Activated T-cell treated with anti-CD3 and anti-CD28 coated beads, Interleukin-2, amount 50 U/mL, for 24 hours (primary cell): ENCODE measurements at regions not wholly inside any gene's neighbourhood (a gene's known extent, or its start where the extent isn't known, plus 50 kb on each side); places are given as distances from the start of the nearest gene placed in this dataset.

ENCODE experiments used
- DNase-seq: peaks from one replicate; pipeline ENCODE4 v3.0.0-alpha.2; 2020
- H3K27ac Mint-ChIP-seq: 2 replicates; pipeline ENCODE4 v1.8.0; 2020; ENCODE audit warnings: mild to moderate bottlenecking, mixed read lengths
- H3K27me3 Mint-ChIP-seq: 2 replicates; pipeline ENCODE4 v1.8.0; 2020; ENCODE audit warnings: mixed read lengths
- H3K36me3 Mint-ChIP-seq: 2 replicates; pipeline ENCODE4 v1.8.0; 2020; ENCODE audit warnings: low read depth, mixed read lengths
- H3K4me1 Mint-ChIP-seq: 2 replicates; pipeline ENCODE4 v1.8.0; 2020; ENCODE audit warnings: low read depth, mixed read lengths
- H3K4me3 Mint-ChIP-seq: 2 replicates; pipeline ENCODE4 v1.8.0; 2020; ENCODE audit warnings: mild to moderate bottlenecking, moderate library complexity, mixed read lengths
- H3K9me3 Mint-ChIP-seq: 2 replicates; pipeline ENCODE4 v1.8.0; 2020; ENCODE audit warnings: mixed read lengths

DNA sequence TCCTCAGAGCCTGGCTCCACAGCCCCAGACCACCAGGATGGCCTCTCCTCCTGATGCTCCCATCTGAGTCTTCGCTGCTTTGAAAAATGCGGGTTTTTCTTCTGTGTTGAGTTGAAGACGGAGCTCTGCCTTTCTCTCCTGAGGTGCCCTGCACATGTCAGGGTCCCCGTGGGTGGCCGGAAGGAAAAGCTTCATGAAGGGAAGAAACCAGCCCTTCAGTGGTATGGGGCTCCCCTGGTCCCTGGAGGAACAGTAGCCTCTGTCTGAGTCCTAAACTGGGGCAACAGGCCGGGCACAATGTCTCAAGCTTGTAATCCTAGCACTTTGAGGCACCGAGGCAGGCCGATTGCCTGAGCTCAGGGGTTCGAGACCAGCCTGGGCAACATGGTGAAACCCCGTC lies 54.7 kb upstream of the CAB39 start:
- Mint-ChIP-seq H3K27me3 (no peaks in the 10 kb centered on the region), H3K4me3 (peak overlapping the region; percentile 79), H3K27ac (peak overlapping the region; percentile 97), H3K4me1 (peaks cover 90% of the 10 kb centered on the region), H3K36me3 (peaks cover 7% of the 10 kb centered on the region), H3K9me3 (no peaks in the 10 kb centered on the region)
- no peak for DNase-seq

DNA sequence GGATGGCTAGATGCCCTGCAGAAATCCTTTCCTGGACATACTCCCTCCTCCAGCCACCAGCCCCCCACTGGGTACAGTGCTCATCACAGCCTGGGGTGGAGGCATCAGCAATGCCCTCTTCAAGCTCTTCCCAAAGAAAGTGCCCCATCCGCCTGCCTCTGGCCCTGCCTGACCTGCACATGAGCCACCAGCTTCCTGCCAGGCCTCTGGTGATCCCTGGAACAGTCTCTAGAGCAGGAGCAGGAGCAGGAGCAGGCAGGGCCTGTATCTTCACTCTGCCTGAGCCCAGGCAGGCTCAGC lies 54.1 kb upstream of the CAB39 start:
- H3K27ac Mint-ChIP-seq = peak overlapping the region; percentile 97

GRCh38 chr2:230658877-230659652 lies 53.6 kb upstream of the CAB39 start:
- Mint-ChIP-seq H3K4me3 (peak overlapping the region; percentile 79), H3K9me3 (no peaks in the 10 kb centered on the region), H3K4me1 (peaks cover 95% of the 10 kb centered on the region), H3K27me3 (no peaks in the 10 kb centered on the region), H3K27ac (peak overlapping the region; percentile 97), H3K36me3 (peaks cover 7% of the 10 kb centered on the region)
- peak; percentile 83 for DNase-seq

More for the DNA sequence above, 54.1 kb upstream of the CAB39 start:
- no peaks in the 10 kb centered on the region for H3K9me3 Mint-ChIP-seq
- DNase-seq = no peak
- peak overlapping the region; percentile 79 for H3K4me3 Mint-ChIP-seq
- H3K4me1 Mint-ChIP-seq = peaks cover 94% of the 10 kb centered on the region
- no peaks in the 10 kb centered on the region for H3K27me3 Mint-ChIP-seq
- peaks cover 7% of the 10 kb centered on the region for H3K36me3 Mint-ChIP-seq

DNA sequence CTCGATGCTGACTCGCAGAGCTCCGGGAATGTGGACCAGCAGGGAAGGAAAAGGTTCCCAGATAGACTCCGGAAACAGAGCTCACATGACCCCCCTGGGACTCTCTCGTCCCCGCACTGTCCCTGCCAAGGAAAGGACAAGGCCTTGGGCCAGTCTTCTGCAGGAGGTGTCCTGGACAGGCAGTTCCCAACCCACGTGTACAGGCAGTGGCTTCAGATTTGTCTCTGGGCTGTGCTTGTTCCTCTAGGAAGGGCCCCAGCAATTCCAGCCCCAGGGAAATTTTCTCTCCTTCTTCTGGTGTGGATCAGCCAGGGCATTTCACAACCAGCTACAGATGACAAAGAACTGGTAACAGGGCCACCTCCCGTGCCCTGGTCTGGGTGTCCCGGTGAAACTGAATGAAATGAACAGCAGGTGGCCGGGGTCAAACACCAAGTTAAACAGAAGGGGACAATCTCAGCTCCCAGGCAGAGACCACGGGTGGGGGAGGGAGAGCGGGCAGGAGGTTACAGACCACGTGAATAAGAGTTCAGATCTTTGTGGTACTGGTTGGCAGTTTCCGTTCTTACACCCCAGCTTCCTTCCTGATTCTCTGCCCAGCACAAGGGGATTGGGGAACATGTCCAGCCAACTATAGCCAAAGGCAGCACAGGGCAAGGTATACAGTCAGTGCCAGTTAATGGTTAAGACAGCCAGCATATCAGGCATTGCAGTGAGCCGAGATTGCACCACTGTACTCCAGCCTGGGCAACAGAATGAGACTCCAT lies 52.2 kb upstream of the CAB39 start:
- Mint-ChIP-seq H3K27me3 (no peaks in the 10 kb centered on the region), H3K4me3 (peak overlapping the region; percentile 79), H3K4me1 (peaks cover 97% of the 10 kb centered on the region), H3K27ac (peak overlapping the region; percentile 97), H3K36me3 (peaks cover 7% of the 10 kb centered on the region), H3K9me3 (no peaks in the 10 kb centered on the region)
- peak; percentile 72 for DNase-seq

DNA sequence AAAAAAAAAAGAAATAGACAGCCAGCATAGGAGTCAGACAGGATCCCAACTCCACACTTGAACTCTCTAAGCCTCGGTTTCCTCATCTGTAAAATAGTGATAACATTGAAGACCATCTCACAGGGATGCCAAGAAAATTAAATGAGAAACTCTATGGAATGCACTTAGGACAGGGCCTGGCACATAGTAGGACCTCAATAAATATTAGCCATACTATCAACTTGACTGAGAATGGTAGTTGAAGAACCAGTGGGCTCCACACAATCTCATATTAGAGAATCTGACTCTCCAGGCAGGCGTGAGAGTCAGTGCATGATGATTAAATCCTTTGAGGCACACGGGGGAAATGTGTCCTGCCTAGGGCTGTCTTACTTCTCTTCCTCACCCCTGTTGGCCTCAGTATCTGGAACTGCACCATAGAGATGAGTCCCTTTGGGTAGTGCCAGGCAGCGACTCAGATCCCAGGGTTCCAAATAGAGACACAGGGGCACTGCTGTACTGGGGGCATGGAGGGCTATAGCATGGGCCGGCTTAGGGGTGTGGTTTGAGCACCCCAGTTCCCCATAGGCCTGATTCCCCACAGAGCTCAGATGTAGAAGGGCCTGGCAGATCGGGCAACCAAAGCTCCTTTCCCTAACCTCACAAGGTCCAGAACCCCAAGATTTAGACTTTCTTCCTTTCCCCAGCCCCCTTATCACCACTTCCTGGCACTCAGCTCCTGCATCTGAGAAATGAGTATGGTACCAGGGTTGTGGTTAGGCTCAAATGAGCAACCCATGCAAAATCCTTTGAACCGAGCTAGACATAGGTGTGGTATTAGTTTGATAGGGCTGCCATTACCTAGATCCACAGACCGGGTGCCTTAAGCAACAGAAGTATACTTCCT lies 51.3 kb upstream of the CAB39 start:
- peak; percentile 75 for DNase-seq
- Mint-ChIP-seq H3K4me1 (peaks cover 95% of the 10 kb centered on the region), H3K27me3 (no peaks in the 10 kb centered on the region), H3K4me3 (peak overlapping the region; percentile 79), H3K27ac (peak overlapping the region; percentile 97), H3K9me3 (no peaks in the 10 kb centered on the region), H3K36me3 (peaks cover 7% of the 10 kb centered on the region)
